GM12801 (cell line): ENCODE measurements at regions not wholly inside any gene's neighbourhood (a gene's known extent, or its start where the extent isn't known, plus 50 kb on each side); places are given as distances from the start of the nearest gene placed in this dataset.

Source experiments
- CTCF ChIP-seq: IDR thresholded peaks from one replicate; pipeline ENCODE4 v1.5.1; 2011; ENCODE audit warnings: control low read depth; ENCODE audit not compliant: insufficient read length; ENCODE audit errors: extremely low read depth

DNA sequence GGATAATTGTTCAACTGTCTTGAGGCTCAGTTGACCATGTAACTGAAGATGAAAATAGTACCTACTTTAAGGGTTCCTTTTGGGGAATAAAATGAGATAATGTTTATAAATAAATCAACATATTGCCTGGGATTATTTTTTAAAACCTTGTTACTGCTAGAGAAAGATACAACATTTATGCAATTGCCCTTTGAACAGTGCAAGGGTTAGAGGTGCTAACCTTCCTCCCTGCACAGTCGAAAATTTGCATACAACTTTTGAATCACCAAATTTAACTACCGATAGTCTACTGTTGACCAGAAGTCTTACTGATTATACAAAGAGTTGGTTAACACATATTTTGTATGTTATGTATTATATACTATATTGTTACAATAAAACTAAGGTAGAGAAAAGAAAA, 750.0 kb downstream of the EFNB2 start:
- no peak for TF ChIP-seq CTCF

- TF ChIP-seq CTCF, result no peak
Observed at GRCh38 chr13:105783261-105783660, 752.2 kb downstream of the EFNB2 start.

GRCh38 chr13:105778196-105778595, 757.3 kb downstream of the EFNB2 start:
- no peak for TF ChIP-seq CTCF

DNA sequence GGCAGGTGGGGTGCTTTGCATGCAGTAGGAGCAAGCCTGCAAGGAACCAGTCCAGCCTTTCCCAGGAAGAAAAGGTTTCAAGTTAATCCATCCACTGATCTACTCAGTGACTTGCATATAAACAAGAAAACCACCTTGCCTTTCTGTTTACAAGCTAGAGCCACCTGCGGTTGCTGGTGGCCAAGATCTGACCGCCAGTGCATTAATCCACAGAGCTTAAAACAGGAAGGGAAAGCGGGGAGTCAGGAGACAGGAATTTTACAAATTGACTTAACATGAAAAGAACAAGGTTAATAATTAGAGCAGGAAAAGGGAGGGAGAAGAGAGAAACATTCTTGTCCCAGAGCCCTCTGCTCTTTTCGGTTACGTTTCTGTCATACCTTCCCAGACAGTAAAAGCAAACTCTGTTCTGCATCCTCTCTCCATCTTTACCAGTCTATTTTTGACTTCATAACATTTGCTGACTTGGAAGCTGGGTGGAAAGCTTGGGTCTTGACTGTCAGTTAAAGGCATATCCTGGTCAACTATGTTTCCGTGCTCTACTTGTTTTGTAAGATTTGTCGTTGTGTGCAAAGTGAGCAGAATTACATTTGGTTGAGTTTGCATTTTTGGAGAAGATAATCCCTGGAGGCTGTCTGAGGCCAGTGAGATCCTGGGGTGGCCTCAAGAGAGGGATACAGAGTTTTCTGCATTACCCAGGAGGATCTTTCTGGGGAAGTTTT, 760.6 kb downstream of the EFNB2 start:
- TF ChIP-seq CTCF, result no peak

- no peak for TF ChIP-seq CTCF
Observed at GRCh38 chr13:105773863-105774538, 761.5 kb downstream of the EFNB2 start.

DNA sequence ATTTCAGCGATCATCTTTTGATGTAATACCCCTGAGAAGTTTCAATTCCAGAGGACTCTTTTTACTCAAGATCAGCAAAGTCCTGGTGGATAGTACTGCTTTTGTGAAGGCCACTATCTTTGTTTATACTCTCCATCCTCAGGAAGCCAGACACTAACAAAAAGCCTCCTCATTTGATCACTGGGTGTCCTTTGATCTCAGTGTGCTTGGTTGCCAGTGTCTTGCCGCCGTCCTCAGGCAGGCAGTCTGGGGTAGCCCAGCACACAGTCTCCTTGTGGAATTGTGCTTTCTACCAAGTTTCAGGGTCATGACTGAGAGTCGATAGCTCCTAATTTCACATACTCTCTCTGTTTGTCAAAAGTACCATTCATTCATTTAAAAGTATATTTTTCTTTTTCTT, 762.2 kb downstream of the EFNB2 start:
- no peak for TF ChIP-seq CTCF

- no peak for TF ChIP-seq CTCF
Observed at GRCh38 chr13:105764486-105764885, 771.0 kb downstream of the EFNB2 start.
